Esophagus muscularis mucosa (tissue), 4 donors: ENCODE measurements at regions not wholly inside any gene's neighbourhood (a gene's known extent, or its start where the extent isn't known, plus 50 kb on each side); places are given as distances from the start of the nearest gene placed in this dataset.

Source experiments
- DNase-seq: peaks from one replicate; pipeline ENCODE4 v3.0.0-alpha.2; 2017; ENCODE audit errors: extremely low spot score
- H3K27ac ChIP-seq, 4 donors: fragments of 200-600 bp; sonication (generic); replicated peaks in 1 of 4; 1 replicate in 3 of 4; 2 replicates in 1 of 4; pipeline ENCODE4 v1.5.1; 2016 to 2019; ENCODE audit warnings: mild to moderate bottlenecking in 1 of 4
- H3K27me3 ChIP-seq, 4 donors: fragments of 200-600 bp; sonication (generic); one replicate each; pipeline versions ENCODE4 v1.5.1 to v1.6.0; 2016 to 2019
- H3K36me3 ChIP-seq, 4 donors: fragments of 200-600 bp; sonication (generic); one replicate each; pipeline ENCODE4 v1.5.1; 2016 to 2019
- H3K4me1 ChIP-seq, 4 donors: fragments of 200-600 bp; sonication (generic); one replicate each; pipeline ENCODE4 v1.5.1; 2016 to 2019
- H3K4me3 ChIP-seq, 4 donors: fragments of 200-600 bp; sonication (generic); 1 replicate in 2 of 4; 2 replicates in 2 of 4; pipeline ENCODE4 v1.5.1; 2016 to 2019; ENCODE audit warnings: mild to moderate bottlenecking in 4 of 4, moderate library complexity in 1 of 4
- H3K9me3 ChIP-seq, 4 donors: fragments of 200-600 bp; sonication (generic); 1 replicate in 3 of 4; 2 replicates in 1 of 4; pipeline ENCODE4 v1.5.1; 2016 to 2019
- EP300 ChIP-seq: sonication (generic); formaldehyde crosslinking; IDR thresholded peaks from one replicate; pipeline ENCODE4 v1.6.1; 2017; ENCODE audit warnings: antibody characterized with exemption
- POLR2A ChIP-seq: fragments of 450-650 bp; IDR thresholded peaks from one replicate; pipeline ENCODE4 v1.6.1; 2017; ENCODE audit warnings: antibody characterized with exemption, moderate library complexity, mild to moderate bottlenecking, low read depth
- POLR2AphosphoS5 ChIP-seq, 2 donors: sonication (generic); formaldehyde crosslinking; IDR thresholded peaks; one replicate each; pipeline ENCODE4 v1.6.1; 2017; ENCODE audit warnings: antibody characterized with exemption in 2 of 2
- WGBS: methylation state at CpG from one replicate; pipeline ENCODE4 v1.1.5; 2018; 5-methylcytosine and 5-hydroxymethylcytosine counted together
- intact Hi-C: fragments of 100-400 bp; cut with DNase I; formaldehyde crosslinking; loops from one replicate; pipeline ENCODE4 v1.15.1; 2023
- TF ChIP-seq, protein P1 (sequence below), 3 experiments: fragments of 200-600 bp in 2 of 3; fragments of 450-650 bp in 1 of 3; sonication (generic) in 2 of 3; IDR thresholded peaks; one replicate each; pipeline ENCODE4 v1.5.1; 2017 to 2019; ENCODE audit warnings: antibody characterized with exemption in 3 of 3, mild to moderate bottlenecking in 2 of 3, moderate library complexity in 1 of 3

DNA sequence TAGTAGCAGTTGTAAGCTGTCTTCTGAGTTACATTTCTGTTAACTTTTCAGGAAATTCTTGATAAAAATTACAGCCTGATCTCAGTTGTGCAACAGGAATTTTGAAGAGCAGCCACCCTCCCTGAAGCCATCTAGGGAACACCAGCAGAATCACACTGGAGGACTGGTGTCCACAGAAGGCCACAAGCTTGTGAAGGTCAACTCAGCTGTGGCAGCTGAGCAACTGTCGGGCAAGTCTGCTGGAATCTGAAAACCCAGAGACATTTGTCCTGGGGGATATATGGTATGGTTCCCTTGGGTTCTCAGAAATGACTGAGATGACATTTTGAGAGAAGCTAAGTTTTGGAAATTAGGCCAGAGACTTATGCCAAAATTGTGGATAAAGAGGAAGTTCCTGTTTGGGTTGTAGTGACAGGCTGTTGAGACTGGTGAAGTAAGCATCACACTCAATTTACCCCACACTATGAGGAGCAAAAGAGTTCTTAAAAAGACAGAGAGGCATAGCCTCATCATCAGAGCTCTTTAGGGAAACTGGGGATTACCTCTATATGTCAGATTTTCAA, 78.1 kb upstream of the TNIP3 start:
- Histone ChIP-seq H3K36me3 (no peaks in the 10 kb centered on the region), H3K27ac (no peak overlapping the region), H3K4me3 (no peak overlapping the region), H3K9me3 (no peaks in the 10 kb centered on the region), H3K27me3 (no peaks in the 10 kb centered on the region), H3K4me1 (no peaks in the 10 kb centered on the region)
- no peak for DNase-seq
- 90% methylated on average over 1 of the region's 1 CpG for WGBS
- TF ChIP-seq EP300 (no peak), POLR2A (no peak), POLR2AphosphoS5 (IDR thresholded peaks at IDR 0.05) (no peak)
- TF ChIP-seq, protein P1, sequence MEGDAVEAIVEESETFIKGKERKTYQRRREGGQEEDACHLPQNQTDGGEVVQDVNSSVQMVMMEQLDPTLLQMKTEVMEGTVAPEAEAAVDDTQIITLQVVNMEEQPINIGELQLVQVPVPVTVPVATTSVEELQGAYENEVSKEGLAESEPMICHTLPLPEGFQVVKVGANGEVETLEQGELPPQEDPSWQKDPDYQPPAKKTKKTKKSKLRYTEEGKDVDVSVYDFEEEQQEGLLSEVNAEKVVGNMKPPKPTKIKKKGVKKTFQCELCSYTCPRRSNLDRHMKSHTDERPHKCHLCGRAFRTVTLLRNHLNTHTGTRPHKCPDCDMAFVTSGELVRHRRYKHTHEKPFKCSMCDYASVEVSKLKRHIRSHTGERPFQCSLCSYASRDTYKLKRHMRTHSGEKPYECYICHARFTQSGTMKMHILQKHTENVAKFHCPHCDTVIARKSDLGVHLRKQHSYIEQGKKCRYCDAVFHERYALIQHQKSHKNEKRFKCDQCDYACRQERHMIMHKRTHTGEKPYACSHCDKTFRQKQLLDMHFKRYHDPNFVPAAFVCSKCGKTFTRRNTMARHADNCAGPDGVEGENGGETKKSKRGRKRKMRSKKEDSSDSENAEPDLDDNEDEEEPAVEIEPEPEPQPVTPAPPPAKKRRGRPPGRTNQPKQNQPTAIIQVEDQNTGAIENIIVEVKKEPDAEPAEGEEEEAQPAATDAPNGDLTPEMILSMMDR (IDR thresholded peaks at IDR 0.05), result no peak
- intact Hi-C loops, result no loop called here

DNA sequence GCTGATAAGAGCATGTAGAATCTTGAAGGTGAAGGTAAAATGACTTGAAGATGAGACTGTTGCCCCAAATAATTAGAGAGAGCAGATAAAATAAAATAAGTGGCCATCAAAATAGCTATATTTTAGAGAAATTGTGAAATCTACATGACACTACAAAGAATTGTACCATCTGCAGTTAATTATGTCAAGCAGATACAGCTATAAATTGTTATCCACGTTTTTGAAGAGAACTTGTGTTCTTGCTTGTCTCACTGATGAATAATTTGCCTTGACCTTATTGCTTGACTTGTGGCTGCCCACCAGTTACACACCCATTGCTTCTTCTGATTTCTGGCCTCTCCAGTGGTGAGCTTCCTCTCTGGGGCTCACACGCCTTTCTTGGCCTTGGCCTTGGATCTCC, 75.8 kb upstream of the TNIP3 start:
- Histone ChIP-seq H3K36me3 (no peaks in the 10 kb centered on the region), H3K27me3 (no peaks in the 10 kb centered on the region), H3K4me1 (no peaks in the 10 kb centered on the region), H3K27ac (no peak overlapping the region), H3K9me3 (no peaks in the 10 kb centered on the region), H3K4me3 (no peak overlapping the region)
- TF ChIP-seq POLR2A, result no peak
- no peak for TF ChIP-seq EP300
- no peak for TF ChIP-seq POLR2AphosphoS5 (IDR thresholded peaks at IDR 0.05)
- TF ChIP-seq, protein P1 (IDR thresholded peaks at IDR 0.05), result no peak
- intact Hi-C loops, result no loop called here
- no peak for DNase-seq
- 61% methylated on average over 2 of the region's 2 CpGs for WGBS

DNA sequence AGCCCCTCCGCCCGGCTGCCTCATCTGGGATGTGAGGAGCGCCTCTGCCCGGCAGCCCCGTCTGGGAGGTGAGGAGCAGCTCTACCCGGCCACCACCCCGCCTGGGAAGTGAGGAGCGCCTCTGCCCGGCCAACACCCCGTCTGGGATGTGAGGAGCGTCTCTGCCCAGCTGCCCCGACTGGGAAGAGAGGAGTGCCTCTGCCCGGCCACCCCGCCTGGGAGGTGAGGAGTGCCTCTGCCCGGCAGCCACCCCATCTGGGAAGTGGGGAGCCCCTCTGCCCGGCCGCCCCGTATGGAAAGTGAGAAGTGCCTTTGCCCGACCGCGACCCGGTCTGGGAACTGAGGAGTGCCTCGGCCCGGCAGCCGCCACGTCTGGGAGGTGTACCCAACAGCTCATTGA, 74.3 kb upstream of the TNIP3 start:
- Histone ChIP-seq H3K9me3 (no peaks in the 10 kb centered on the region), H3K4me3 (no peak overlapping the region), H3K4me1 (no peaks in the 10 kb centered on the region), H3K27me3 (no peaks in the 10 kb centered on the region), H3K36me3 (no peaks in the 10 kb centered on the region), H3K27ac (no peak overlapping the region)
- DNase-seq, result no peak
- WGBS, result 93% methylated on average over 12 of the region's 26 CpGs
- intact Hi-C loops, result no loop called here
- TF ChIP-seq, protein P1 (IDR thresholded peaks at IDR 0.05), result no peak
- TF ChIP-seq EP300, result no peak
- TF ChIP-seq POLR2AphosphoS5 (IDR thresholded peaks at IDR 0.05), result no peak
- TF ChIP-seq POLR2A, result no peak

DNA sequence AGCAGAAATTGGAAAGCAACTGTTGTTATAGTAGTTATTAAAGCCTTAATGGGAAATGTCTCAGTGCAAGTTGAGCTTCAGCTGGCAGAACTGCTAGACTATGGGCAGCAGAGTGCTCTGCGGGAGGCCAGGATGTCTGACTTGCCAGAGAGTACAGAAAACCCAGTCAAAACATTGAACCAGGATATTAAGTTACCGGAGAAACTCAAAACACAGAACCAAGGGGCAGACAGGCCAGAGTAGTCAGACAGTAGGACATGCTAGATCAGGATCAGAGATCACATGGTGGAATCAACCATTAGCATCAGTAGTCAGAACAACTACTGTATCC, 72.9 kb upstream of the TNIP3 start:
- WGBS, result 91% methylated on average over 2 of the region's 2 CpGs
- DNase-seq, result no peak
- H3K9me3 ChIP-seq, result no peaks in the 10 kb centered on the region
- no peaks in the 10 kb centered on the region for H3K27me3 ChIP-seq
- H3K4me3 ChIP-seq, result no peak overlapping the region
- intact Hi-C loops, result no loop called here
- H3K27ac ChIP-seq, result no peak overlapping the region
- no peaks in the 10 kb centered on the region for H3K4me1 ChIP-seq
- no peaks in the 10 kb centered on the region for H3K36me3 ChIP-seq
- TF ChIP-seq POLR2AphosphoS5 (IDR thresholded peaks at IDR 0.05) (no peak), EP300 (no peak), POLR2A (no peak)
- TF ChIP-seq, protein P1 (IDR thresholded peaks at IDR 0.05), result no peak

DNA sequence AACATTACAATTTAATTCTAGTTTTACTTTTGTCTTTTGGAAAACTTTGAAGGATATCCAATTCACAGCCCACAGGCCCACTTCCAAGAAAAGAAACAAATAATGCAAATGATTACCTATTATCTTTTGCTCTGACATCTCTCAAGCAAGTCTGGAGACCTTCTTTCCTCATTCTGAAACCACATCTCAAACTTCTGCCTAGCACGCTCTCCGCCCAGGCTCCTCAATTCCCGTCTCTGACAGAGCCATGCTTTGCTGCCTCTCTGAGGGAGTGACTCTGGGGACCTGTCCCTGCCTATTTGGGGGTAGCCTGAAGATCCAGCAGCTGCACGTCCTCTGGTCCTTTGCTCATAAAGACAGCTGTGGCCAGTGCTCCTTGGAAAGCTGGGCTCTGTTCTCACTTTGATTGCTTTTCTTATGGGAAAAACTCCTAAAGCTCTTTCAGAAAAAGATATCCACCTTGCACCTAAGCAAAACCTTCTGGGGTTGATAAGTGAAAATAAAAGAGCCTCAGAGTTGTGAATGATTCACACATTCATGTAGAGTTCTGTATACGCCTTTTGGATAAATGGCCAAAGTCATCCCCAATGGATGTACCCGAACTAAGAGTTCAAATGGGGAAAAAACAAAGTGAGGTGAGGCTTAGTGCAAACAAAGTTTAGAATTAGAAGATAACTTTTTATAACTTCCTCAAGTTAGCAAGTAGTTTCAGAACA, 72.4 kb upstream of the TNIP3 start:
- Histone ChIP-seq H3K4me1 (no peaks in the 10 kb centered on the region), H3K9me3 (no peaks in the 10 kb centered on the region), H3K27ac (no peak overlapping the region), H3K36me3 (no peaks in the 10 kb centered on the region), H3K27me3 (no peaks in the 10 kb centered on the region), H3K4me3 (no peak overlapping the region)
- 85% methylated on average over 6 of the region's 6 CpGs for WGBS
- intact Hi-C loops, result no loop called here
- DNase-seq, result no peak
- TF ChIP-seq EP300 (no peak), POLR2AphosphoS5 (IDR thresholded peaks at IDR 0.05) (no peak), POLR2A (no peak)
- TF ChIP-seq, protein P1 (IDR thresholded peaks at IDR 0.05), result no peak
